ENCODE measurements at regions not wholly inside any gene's neighbourhood (a gene's known extent, or its start where the extent isn't known, plus 50 kb on each side); places are given as distances from the start of the nearest gene placed in this dataset.

GRCh38 chr7:106459397-106460072, 174.8 kb upstream of the NAMPT start:
- no peak for TF ChIP-seq POLR2A (IDR thresholded peaks at IDR 0.05)
- TF ChIP-seq, protein P1, sequence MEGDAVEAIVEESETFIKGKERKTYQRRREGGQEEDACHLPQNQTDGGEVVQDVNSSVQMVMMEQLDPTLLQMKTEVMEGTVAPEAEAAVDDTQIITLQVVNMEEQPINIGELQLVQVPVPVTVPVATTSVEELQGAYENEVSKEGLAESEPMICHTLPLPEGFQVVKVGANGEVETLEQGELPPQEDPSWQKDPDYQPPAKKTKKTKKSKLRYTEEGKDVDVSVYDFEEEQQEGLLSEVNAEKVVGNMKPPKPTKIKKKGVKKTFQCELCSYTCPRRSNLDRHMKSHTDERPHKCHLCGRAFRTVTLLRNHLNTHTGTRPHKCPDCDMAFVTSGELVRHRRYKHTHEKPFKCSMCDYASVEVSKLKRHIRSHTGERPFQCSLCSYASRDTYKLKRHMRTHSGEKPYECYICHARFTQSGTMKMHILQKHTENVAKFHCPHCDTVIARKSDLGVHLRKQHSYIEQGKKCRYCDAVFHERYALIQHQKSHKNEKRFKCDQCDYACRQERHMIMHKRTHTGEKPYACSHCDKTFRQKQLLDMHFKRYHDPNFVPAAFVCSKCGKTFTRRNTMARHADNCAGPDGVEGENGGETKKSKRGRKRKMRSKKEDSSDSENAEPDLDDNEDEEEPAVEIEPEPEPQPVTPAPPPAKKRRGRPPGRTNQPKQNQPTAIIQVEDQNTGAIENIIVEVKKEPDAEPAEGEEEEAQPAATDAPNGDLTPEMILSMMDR (IDR thresholded peaks at IDR 0.05): no peak
- TF ChIP-seq EP300 (IDR thresholded peaks at IDR 0.05): no peak

Measured in sigmoid colon (tissue), 4 donors.